DMS79 treated with DMSO at 0.1 percent for 48 hours (cell line): ENCODE measurements at regions not wholly inside any gene's neighbourhood (a gene's known extent, or its start where the extent isn't known, plus 50 kb on each side); places are given as distances from the start of the nearest gene placed in this dataset.

Source experiments
- DNase-seq: peaks from one replicate; lab custom pipeline; 2025; lab: John Stamatoyannopoulos, UW

- DNase-seq = no peak
These were observed 60.6 kb upstream of the MYRIP start for GRCh38 chr3:39748763-39749162.

DNA sequence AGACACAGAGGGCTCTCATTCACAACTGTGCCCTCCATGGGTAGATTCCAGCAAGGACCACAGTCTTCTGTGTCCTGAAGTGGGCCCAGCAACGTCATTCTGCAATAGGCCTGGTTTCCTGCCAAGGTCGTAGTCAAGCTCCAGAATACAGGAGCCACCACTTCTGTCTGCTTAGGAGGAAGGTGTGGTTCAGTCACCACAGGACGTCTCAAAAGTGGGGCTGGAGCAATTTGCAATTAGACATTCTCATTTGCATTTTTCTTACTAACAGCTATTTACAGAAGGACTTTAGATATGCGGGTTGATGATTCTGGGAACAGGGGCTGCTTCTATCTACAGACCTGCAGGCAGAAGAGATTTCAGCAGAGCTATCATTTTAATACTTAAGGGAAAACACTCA, 58.7 kb upstream of the MYRIP start:
- no peak for DNase-seq

DNA sequence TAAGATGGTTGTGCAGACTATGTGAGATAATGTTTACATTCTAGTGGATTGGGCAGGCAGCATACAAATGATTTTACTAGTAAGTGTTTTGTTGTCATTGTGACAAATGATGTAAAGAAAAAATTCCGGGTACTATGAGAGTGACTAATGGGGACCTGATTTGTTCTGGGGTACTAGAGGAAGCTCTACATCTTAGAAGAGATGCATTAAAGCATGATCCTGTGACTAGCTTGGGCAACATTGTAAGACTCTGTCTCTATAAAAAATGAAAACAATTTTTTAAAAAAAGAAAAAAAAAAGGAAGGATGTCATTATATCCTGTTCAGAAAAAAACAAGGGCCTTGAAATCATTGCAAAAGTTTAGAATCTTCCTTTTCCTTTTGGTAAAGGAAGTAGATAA, 58.1 kb upstream of the MYRIP start:
- no peak for DNase-seq

GRCh38 chr3:39752019-39752637, 57.3 kb upstream of the MYRIP start:
- DNase-seq = no peak

- no peak for DNase-seq
These were observed 56.7 kb upstream of the MYRIP start for GRCh38 chr3:39752751-39753150.

- DNase-seq = no peak
These were observed 56.0 kb upstream of the MYRIP start for GRCh38 chr3:39753391-39753790.

GRCh38 chr3:39754549-39754948, 54.9 kb upstream of the MYRIP start:
- no peak for DNase-seq

GRCh38 chr3:39755100-39755499, 54.3 kb upstream of the MYRIP start:
- no peak for DNase-seq

GRCh38 chr3:39757307-39757706, 52.1 kb upstream of the MYRIP start:
- no peak for DNase-seq
